ENCODE measurements at regions not wholly inside any gene's neighbourhood (a gene's known extent, or its start where the extent isn't known, plus 50 kb on each side); places are given as distances from the start of the nearest gene placed in this dataset.

- TF ChIP-seq CTCF (IDR thresholded peaks at IDR 0.05; ENCODE audit: insufficient read depth, low read length) (no peak), SPI1 (IDR thresholded peaks at IDR 0.05; ENCODE audit: borderline replicate concordance, low read depth) (peak; percentile 95), GABPA (IDR thresholded peaks at IDR 0.05; ENCODE audit: low read depth) (no peak)
These were observed 248.5 kb downstream of the BUB3 start for GRCh38 chr10:123402656-123403055.
